ENCODE measurements at regions not wholly inside any gene's neighbourhood (a gene's known extent, or its start where the extent isn't known, plus 50 kb on each side); places are given as distances from the start of the nearest gene placed in this dataset.
A peak's percentile ranks its signal among the peaks of the same experiment; 100 is the strongest.

- WGBS (ENCODE audit: missing lambda C conversion rate): 86% methylated on average over 1 of the region's 1 CpG
- FAIRE-seq (no peak), ATAC-seq (no peak), DNase-seq (ENCODE audit: low read depth in 1 of 2, low spot score in 1 of 2) (no peak)
- Histone ChIP-seq H3K27ac (peak overlapping the region; percentile 18 to 64; a peak in 4 of 6 replicates), H3K4me1 (peaks cover 16% of the 10 kb centered on the region), H3K9me3 (no peaks in the 10 kb centered on the region), H3K4me3 (no peak overlapping the region), H3K4me2 (no peak overlapping the region)
- CTCF ChIA-PET: interaction anchor here (3.4 kb wide), 1 partner anchor 336 kb away, joined by 28 read pairs; no protein-coding TSS in a partner anchor
- POLR2A ChIA-PET: interaction anchor here (1.0 kb wide), 1 partner anchor 140 kb away, joined by 3 read pairs; the partner anchor contains the start of gene RNF141
- no peak for TF ChIP-seq HOXA7 (CRISPR knock-in tag; IDR thresholded peaks at IDR 0.05)
- TF ChIP-seq MAFK (IDR thresholded peaks at IDR 0.05; ENCODE audit: partially characterized antibody): peak; percentile 28
- no peak for TF ChIP-seq SMC3 (IDR thresholded peaks at IDR 0.05)
- TF ChIP-seq ESRRA (IDR thresholded peaks at IDR 0.05; ENCODE audit: borderline replicate concordance, low read length): no peak
- no peak for TF ChIP-seq POLR2A (IDR thresholded peaks at IDR 0.05; ENCODE audit: low read length)
Measured at GRCh38 chr11:10400856-10401255, 54.2 kb upstream of the AMPD3 start.

- Histone ChIP-seq H3K9me3 (no peaks in the 10 kb centered on the region), H3K27ac (peak overlapping the region; percentile 18 to 64; a peak in 5 of 6 replicates)
- WGBS (ENCODE audit: missing lambda C conversion rate): 82% methylated on average over 3 of the region's 3 CpGs
Measured at GRCh38 chr11:10401256-10401655, 53.8 kb upstream of the AMPD3 start.

GRCh38 chr11:10401696-10402392 lies 53.2 kb upstream of the AMPD3 start:
- Histone ChIP-seq H3K4me3 (no peak overlapping the region), H3K27ac (peak overlapping the region; percentile 18 to 64; a peak in 5 of 6 replicates), H3K4me1 (peaks cover 21% of the 10 kb centered on the region), H3K9me3 (no peaks in the 10 kb centered on the region), H3K4me2 (no peak overlapping the region)
- ATAC-seq: no peak
- no peak for FAIRE-seq
- WGBS (ENCODE audit: missing lambda C conversion rate): 86% methylated on average over 4 of the region's 4 CpGs
- no peak for TF ChIP-seq REST (IDR thresholded peaks at IDR 0.05)
- TF ChIP-seq RFX5 (IDR thresholded peaks at IDR 0.05): no peak
- TF ChIP-seq RAD21 (conservative IDR thresholded peaks at IDR 0.05 in 1 of 2, IDR thresholded peaks at IDR 0.05 in 1 of 2): no peak
- no peak for TF ChIP-seq E2F6 (IDR thresholded peaks at IDR 0.05; ENCODE audit: borderline replicate concordance, low read depth)
- no peak for TF ChIP-seq ESRRA (IDR thresholded peaks at IDR 0.05; ENCODE audit: borderline replicate concordance, low read length)
- no peak for TF ChIP-seq ZC3H11A (IDR thresholded peaks at IDR 0.05)
- TF ChIP-seq ZFP36 (IDR thresholded peaks at IDR 0.05; ENCODE audit: borderline replicate concordance, partially characterized antibody): no peak
- no peak for TF ChIP-seq BHLHE40 (IDR thresholded peaks at IDR 0.05; ENCODE audit: low read depth, low read length)
- ChIA-PET CTCF (interaction anchor here (0.8 to 3.4 kb wide), 5 partner anchors 7 to 335 kb away, joined by 3 to 28 read pairs (median 5); partner anchors contain the start of gene RNF141), POLR2A (interaction anchor here (1.0 to 1.4 kb wide), 2 partner anchors 139 to 407 kb away, joined by 3 read pairs; partner anchors contain the start of genes EIF4G2 and RNF141)
- no peak for DNase-seq (ENCODE audit: low read depth in 1 of 2, low spot score in 1 of 2)

More at GRCh38 chr11:10401256-10401655, 53.8 kb upstream of the AMPD3 start:
- no peak for TF ChIP-seq ZSCAN20 (CRISPR knock-in tag; IDR thresholded peaks at IDR 0.05)
- no peak for TF ChIP-seq FOSB (CRISPR knock-in tag; IDR thresholded peaks at IDR 0.05)
- ATAC-seq (no peak), FAIRE-seq (no peak), DNase-seq (ENCODE audit: low read depth in 1 of 2, low spot score in 1 of 2) (no peak)
- peaks cover 15% of the 10 kb centered on the region for H3K4me1 ChIP-seq
- POLR2A ChIA-PET: interaction anchor here (1.0 kb wide), 1 partner anchor 139 kb away, joined by 3 read pairs; the partner anchor contains the start of gene RNF141
- no peak overlapping the region for H3K4me3 ChIP-seq
- CTCF ChIA-PET: interaction anchor here (3.4 kb wide), 1 partner anchor 336 kb away, joined by 28 read pairs; no protein-coding TSS in a partner anchor
- H3K4me2 ChIP-seq: no peak overlapping the region

Small RNA genes lying in the stretch of these regions (small RNA-seq; reads per million reads assigned to genes)
- 0 reads per million in 6 experiments for gene RNU6ATAC33P
